DND-41 (cell line): ENCODE measurements at regions not wholly inside any gene's neighbourhood (a gene's known extent, or its start where the extent isn't known, plus 50 kb on each side); places are given as distances from the start of the nearest gene placed in this dataset.

ENCODE experiments used
- ATAC-seq: fragments of 200-7000 bp; cut with Tn5 transposase; 3 replicates; pipeline ENCODE4 v1.9.1; 2021; ENCODE audit warnings: low read depth; ENCODE audit not compliant: insufficient read depth
- DNase-seq: peaks from one replicate; pipeline ENCODE4 v3.0.0-alpha.2; 2020
- H2AFZ ChIP-seq: 2 replicates; pipeline ENCODE4 v1.6.0; 2012; ENCODE audit warnings: low read depth, low read length
- H3K27ac ChIP-seq: 2 replicates; pipeline ENCODE4 v1.5.1; 2012; ENCODE audit warnings: low read length, inconsistent platforms
- H3K27me3 ChIP-seq: fragments of 200-600 bp; sonication (generic); 2 replicates; pipeline ENCODE4 v1.6.0; 2012; ENCODE audit warnings: low read length, mild to moderate bottlenecking, inconsistent platforms; ENCODE audit not compliant: insufficient read depth, poor library complexity
- H3K36me3 ChIP-seq: 2 replicates; pipeline ENCODE4 v1.5.1; 2012; ENCODE audit warnings: low read length, inconsistent platforms; ENCODE audit not compliant: insufficient read depth
- H3K4me1 ChIP-seq: 2 replicates; pipeline ENCODE4 v1.5.1; 2012; ENCODE audit warnings: mild to moderate bottlenecking, low read length; ENCODE audit not compliant: insufficient read depth
- H3K4me2 ChIP-seq: 2 replicates; pipeline ENCODE4 v1.6.0; 2012; ENCODE audit warnings: mild to moderate bottlenecking, moderate library complexity, low read length, inconsistent platforms; ENCODE audit not compliant: insufficient read depth
- H3K4me3 ChIP-seq, 2 experiments: fragments of 200-600 bp in 1 of 2; shearing (Covaris generic) in 1 of 2; 2 replicates each; pipeline ENCODE4 v1.5.1; 2012 to 2016; ENCODE audit warnings: inconsistent platforms in 2 of 2, low read length in 2 of 2, mild to moderate bottlenecking in 2 of 2, low read depth in 1 of 2, moderate library complexity in 1 of 2
- H3K79me2 ChIP-seq: 2 replicates; pipeline ENCODE4 v1.6.0; 2012; ENCODE audit warnings: low read length, inconsistent platforms; ENCODE audit not compliant: insufficient read depth
- H3K9ac ChIP-seq: 2 replicates; pipeline ENCODE4 v1.6.0; 2012; ENCODE audit warnings: low read depth, mild to moderate bottlenecking, inconsistent platforms, low read length, moderate library complexity
- H3K9me3 ChIP-seq: 2 replicates; pipeline ENCODE4 v1.5.1; 2012; ENCODE audit warnings: low read length, moderate library complexity, mild to moderate bottlenecking, inconsistent platforms; ENCODE audit not compliant: insufficient read depth, severe bottlenecking
- H4K20me1 ChIP-seq: 2 replicates; pipeline ENCODE4 v1.6.0; 2012; ENCODE audit warnings: low read length; ENCODE audit not compliant: insufficient read depth
- CTCF ChIP-seq: IDR thresholded peaks from 2 replicates; pipeline ENCODE4 v1.5.1; 2012; ENCODE audit warnings: borderline replicate concordance, low read length, moderate library complexity, mild to moderate bottlenecking; ENCODE audit not compliant: poor library complexity, severe bottlenecking; ENCODE audit errors: extremely low read depth
- EZH2 ChIP-seq: IDR thresholded peaks from 3 replicates; pipeline ENCODE4 v1.6.1; 2012; ENCODE audit warnings: borderline replicate concordance, low read depth, mild to moderate bottlenecking, moderate library complexity, low read length, inconsistent platforms; ENCODE audit not compliant: severe bottlenecking

GRCh38 chr5:175230299-175230698 lies 213.7 kb downstream of the DRD1 start:
- Histone ChIP-seq H3K4me1 (no peaks in the 10 kb centered on the region), H3K36me3 (no peaks in the 10 kb centered on the region), H3K27me3 (peaks cover 13% of the 10 kb centered on the region), H3K27ac (no peak overlapping the region), H4K20me1 (no peaks in the 10 kb centered on the region), H3K4me2 (no peak overlapping the region), H3K4me3 (no peak overlapping the region), H3K79me2 (no peaks in the 10 kb centered on the region), H3K9me3 (no peaks in the 10 kb centered on the region), H2AFZ (no peak overlapping the region), H3K9ac (no peak overlapping the region)
- ATAC-seq: no peak
- DNase-seq: no peak
- TF ChIP-seq CTCF (no peak), EZH2 (no peak)

- H4K20me1 ChIP-seq: no peaks in the 10 kb centered on the region
- H2AFZ ChIP-seq: no peak overlapping the region
- TF ChIP-seq EZH2: no peak
- TF ChIP-seq CTCF: no peak
- no peaks in the 10 kb centered on the region for H3K36me3 ChIP-seq
- H3K79me2 ChIP-seq: no peaks in the 10 kb centered on the region
- H3K9me3 ChIP-seq: no peaks in the 10 kb centered on the region
- ATAC-seq (no peak), DNase-seq (no peak)
- H3K27me3 ChIP-seq: peaks cover 6% of the 10 kb centered on the region
- H3K4me1 ChIP-seq: no peaks in the 10 kb centered on the region
- H3K27ac ChIP-seq: no peak overlapping the region
- H3K4me2 ChIP-seq: no peak overlapping the region
- no peak overlapping the region for H3K4me3 ChIP-seq
- no peak overlapping the region for H3K9ac ChIP-seq
These were observed 217.5 kb downstream of the DRD1 start for GRCh38 chr5:175226506-175226905.

- H3K79me2 ChIP-seq: no peaks in the 10 kb centered on the region
- no peaks in the 10 kb centered on the region for H3K27me3 ChIP-seq
- H3K9me3 ChIP-seq: no peaks in the 10 kb centered on the region
- H3K9ac ChIP-seq: no peak overlapping the region
- H3K36me3 ChIP-seq: no peaks in the 10 kb centered on the region
- no peak overlapping the region for H3K4me2 ChIP-seq
- H3K4me3 ChIP-seq: no peak overlapping the region
- no peak overlapping the region for H2AFZ ChIP-seq
- no peak for TF ChIP-seq EZH2
- TF ChIP-seq CTCF: no peak
- no peak for DNase-seq
- no peak overlapping the region for H3K27ac ChIP-seq
- no peaks in the 10 kb centered on the region for H4K20me1 ChIP-seq
- H3K4me1 ChIP-seq: no peaks in the 10 kb centered on the region
- ATAC-seq: no peak
These were observed 220.7 kb downstream of the DRD1 start for GRCh38 chr5:175223291-175223690.

- Histone ChIP-seq H3K27me3 (no peaks in the 10 kb centered on the region), H3K4me1 (no peaks in the 10 kb centered on the region), H3K36me3 (no peaks in the 10 kb centered on the region), H3K4me3 (no peak overlapping the region), H3K27ac (no peak overlapping the region), H3K9me3 (no peaks in the 10 kb centered on the region), H2AFZ (no peak overlapping the region), H3K9ac (no peak overlapping the region), H3K79me2 (no peaks in the 10 kb centered on the region), H4K20me1 (no peaks in the 10 kb centered on the region), H3K4me2 (no peak overlapping the region)
- no peak for TF ChIP-seq EZH2
- TF ChIP-seq CTCF: no peak
- ATAC-seq (no peak), DNase-seq (no peak)
These were observed 221.4 kb downstream of the DRD1 start for GRCh38 chr5:175222621-175223020.
